ENCODE measurements at regions not wholly inside any gene's neighbourhood (a gene's known extent, or its start where the extent isn't known, plus 50 kb on each side); places are given as distances from the start of the nearest gene placed in this dataset.

- DNase-seq: no peak
Measured at GRCh38 chr5:2696156-2696807, 55.2 kb downstream of the IRX2 start.

DNA sequence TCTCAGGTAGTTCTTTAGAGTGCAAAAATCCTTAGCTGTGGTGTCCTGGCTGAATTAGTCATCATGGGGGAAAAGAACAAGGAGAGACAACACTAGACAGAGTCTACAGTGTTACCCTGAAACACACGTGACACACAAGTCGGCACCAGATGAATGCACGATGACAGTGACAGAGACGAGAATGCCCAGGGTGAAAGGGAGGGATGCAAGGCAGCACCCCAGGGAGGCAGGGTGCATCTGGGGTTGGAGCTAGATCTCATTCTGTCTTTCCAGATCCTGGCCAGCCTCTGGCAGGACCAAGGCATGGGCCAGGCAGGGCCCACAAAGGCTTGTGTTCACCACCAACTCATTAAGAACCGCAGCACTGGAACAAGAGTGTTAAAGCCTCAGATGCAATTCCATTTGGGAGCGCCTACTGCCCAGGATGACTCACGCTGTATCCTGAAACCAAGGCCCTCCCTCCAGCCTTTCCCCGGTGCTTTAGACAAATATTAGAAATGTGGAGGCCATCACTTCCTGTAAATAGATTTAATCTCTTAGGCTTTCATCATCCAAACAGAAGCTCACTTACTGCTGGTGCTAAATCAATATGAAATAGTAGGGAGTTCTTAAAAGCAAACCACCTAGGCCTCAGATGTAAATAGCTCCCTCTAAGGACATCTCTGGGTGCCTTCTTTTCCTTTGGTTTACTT is 56.1 kb downstream of the IRX2 start:
- no peak for DNase-seq

DNA sequence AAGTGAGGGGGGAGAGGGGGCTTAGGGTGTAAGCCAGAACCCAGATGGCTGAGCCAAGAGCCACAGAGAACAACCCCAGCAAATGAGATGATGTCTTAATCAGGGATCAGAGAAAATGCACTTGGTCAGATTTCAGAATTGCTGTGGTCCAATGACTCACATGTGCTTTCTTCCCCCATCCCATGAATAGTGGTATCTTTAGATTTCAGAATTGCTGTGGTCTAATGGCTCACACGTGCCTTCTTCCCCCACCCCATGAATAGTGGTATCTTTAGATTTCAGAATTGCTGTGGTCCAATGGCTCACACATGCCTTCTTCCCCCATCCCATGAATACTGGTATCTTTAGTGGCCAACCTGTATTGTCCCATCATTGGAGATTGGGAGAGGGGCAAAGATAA is 59.9 kb downstream of the IRX2 start:
- DNase-seq: no peak

GRCh38 chr5:2690293-2690692 is 61.2 kb downstream of the IRX2 start:
- DNase-seq: no peak

DNA sequence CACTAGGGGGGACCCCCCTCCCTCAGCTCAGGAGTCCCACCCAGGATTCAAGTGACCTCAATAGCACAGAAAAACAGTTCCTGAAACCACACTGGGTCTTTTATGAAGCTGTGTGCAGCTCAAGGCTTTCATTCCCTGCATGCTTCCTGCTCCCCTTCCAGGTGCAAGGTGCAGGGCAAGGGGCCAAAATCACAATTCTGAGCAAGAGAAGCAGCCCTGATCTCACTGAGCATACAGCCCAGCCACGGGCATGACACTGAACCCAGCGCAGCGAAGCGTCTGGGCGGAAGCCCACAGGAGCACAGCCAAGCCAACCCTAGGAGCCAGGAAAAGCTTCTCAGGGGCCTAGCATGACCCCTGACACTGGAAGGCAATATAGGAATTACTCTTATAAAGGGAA is 62.9 kb downstream of the IRX2 start:
- DNase-seq: no peak

- no peak for DNase-seq
Measured at GRCh38 chr5:2687746-2688145, 63.7 kb downstream of the IRX2 start.

GRCh38 chr5:2686321-2687124 is 65.0 kb downstream of the IRX2 start:
- no peak for DNase-seq

- no peak for DNase-seq
Measured at GRCh38 chr5:2685651-2686272, 65.7 kb downstream of the IRX2 start.

- no peak for DNase-seq
Measured at GRCh38 chr5:2684606-2685005, 66.9 kb downstream of the IRX2 start.

DNA sequence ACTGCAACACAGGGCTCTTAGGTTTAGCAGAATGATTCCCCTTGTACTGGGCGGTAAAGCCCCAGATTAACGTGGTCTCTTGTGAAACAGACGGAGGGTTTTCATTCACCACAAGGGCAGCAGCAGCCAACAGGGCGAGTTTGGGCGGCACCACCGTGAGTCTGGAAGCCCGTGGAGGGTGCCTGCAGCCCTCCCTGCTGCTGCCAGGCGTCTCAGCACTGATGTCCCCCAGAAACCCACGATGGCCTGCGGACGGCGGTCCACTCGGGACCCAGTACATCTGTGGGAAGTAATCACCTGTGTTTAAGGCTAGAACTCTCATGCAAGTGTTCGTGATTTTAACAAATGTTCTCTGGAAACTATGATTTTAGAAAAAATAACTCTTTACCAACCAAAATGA is 67.8 kb downstream of the IRX2 start:
- no peak for DNase-seq

DNA sequence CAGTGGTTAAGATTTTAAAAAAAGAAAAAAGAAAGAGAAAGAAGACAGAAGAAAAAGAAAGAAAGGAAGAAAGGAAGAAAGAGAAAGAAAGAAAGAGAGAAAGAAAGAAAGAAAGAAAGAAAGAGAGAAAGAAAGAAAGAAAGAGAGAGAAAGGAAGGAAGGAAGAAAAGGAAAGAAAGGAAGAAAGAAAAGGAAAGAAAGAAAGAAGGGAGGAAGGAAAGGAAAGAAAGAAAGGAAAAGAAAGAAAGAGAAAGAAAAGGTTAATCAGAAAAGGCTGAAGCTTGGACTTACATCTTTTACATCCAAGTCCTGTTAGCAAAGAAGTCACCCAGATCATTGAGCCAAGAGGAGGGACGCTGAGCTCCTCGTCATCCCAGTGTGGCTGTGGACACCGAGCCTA is 70.0 kb downstream of the IRX2 start:
- DNase-seq: no peak

GRCh38 chr5:2680979-2681378 is 70.5 kb downstream of the IRX2 start:
- no peak for DNase-seq

DNA sequence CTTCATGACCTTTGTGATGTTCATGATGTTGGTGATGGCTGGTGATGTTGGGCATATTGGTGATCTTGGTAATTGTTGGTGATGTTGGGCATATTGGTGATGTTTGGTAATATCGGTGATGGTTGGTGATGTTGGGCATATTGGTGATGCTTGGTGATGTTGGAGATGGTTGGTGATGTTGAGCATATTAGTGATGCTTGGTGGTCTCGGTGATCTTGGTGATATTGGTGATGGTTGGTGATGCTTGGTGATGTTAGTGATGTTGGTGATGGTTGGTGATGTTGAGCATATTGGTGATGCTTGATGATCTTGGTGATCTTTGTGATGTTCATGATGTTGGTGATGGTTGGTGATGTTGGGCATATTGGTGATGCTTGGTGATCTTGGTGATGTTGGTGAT is 73.8 kb downstream of the IRX2 start:
- DNase-seq: no peak

DNA sequence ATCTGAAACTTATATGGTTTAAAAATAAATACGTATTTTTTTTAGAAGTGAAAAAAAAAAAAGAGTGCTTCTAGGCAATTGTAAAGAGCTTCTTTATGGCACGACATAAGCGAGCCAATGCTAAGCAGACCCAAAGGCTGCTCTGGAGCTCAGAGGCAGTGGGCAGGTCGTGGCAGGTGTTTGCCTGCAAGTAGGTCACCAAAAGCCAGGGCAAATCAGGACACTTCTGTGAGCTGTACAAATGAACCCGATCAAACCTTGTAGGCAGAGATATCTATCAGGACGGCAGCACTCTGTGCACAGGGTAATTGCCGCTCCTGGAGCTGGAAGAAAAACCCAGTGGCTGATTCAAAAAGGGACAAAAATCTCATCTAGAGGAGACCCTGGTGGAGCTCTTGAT is 75.9 kb downstream of the IRX2 start:
- no peak for DNase-seq

DNA sequence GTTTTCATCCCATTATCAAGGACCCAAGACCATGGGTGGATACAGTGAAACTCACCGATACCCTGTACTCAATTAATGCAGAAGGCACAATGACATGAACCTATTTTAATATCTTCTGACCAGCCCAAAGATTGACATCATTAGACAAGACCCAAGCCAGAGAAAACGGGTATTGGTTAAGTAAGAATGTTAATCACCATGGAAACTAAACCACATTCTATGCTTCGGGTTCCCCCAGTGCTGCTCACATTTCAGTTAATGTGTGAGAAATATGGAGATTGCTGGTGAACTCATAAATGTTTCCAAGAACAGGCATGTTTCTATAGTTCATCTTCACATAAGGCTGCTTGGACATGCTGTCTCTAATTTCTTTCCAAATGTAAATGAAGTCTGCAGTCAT is 77.0 kb downstream of the IRX2 start:
- no peak for DNase-seq

GRCh38 chr5:2670940-2671339 is 80.5 kb downstream of the IRX2 start:
- DNase-seq: no peak

GRCh38 chr5:2669913-2670312 is 81.6 kb downstream of the IRX2 start:
- no peak for DNase-seq

DNA sequence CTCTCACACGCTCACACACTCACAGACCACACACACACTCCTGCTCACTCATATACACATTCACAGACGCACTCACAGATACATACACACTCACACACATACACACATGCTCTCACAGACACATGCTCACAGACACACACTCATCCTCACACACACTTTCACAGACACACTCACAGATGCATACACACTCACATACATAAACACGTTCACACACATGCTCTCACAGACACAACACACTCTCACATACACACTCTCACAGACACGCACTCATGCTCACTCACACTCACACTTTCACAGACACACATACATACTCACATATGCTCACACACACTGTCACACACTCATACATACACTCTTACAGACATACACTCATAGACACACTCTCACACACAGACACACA is 82.2 kb downstream of the IRX2 start:
- DNase-seq: no peak

DNA sequence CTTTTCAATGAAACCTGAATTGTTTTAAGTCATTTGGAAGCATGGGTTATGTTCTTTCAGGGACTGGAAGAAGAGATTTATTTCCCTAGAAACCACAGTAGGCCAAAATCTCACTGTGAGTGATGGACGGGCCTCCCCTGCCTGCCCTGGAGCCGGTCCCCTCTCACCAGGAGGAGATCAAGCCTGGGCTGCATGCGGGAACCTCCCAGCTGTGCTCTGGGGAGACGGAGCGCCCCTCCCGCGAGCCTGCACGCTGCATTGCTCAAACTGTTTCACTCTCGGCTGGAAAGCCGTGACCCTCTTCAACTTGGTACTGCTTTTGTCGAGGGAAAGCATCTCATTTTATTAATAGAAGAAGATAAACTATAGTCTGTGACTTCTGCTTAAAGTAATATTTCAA is 85.4 kb downstream of the IRX2 start:
- DNase-seq: no peak

- DNase-seq: no peak
Measured at GRCh38 chr5:2663489-2663888, 88.0 kb downstream of the IRX2 start.

DNA sequence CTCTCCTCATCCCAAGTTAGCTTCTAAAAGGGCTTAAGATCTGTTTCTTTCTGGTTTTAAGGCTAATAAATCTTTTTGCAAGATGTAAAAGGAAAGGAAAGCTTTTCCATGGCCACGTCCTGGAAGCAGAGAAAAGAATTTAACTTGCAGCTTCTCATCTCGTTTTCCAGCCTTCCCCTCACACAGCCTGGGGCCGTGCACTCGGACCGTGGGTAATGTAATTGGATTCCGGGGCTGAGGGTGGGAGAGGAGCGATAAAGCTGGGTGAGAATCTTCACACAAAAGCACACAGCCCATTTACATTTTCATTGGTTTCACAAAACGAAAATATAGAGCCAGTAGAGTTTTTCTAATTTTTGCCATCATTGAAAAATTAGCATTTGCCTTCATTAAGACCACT is 91.2 kb downstream of the IRX2 start:
- DNase-seq: no peak

DNA sequence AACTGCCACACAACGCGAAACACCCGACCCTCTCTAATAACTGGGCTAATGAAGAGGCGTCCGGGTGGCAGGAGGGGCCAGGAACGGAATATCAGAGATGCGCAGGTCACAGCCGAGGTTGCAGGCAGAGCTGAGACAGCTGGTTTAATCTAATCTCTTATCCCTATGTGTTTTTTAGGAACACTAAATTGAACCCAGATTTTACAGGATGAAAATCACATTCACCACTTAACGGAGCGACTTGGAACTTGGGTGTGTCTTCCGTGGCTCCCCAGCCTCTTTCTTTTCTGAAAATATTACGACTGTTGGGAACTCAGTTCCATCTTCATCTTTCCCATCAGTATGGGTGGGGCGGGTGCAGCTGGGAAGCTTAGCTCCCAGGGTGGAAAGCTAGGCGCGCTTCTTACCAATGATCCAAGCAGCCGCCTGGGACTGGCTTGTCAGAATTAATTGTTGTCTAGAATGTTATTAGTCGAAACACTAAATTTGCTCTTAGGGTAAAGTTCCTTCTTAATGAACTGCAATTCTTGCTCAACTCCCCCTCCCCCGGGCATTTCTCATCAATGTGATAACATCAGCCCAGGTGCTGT is 92.5 kb downstream of the IRX2 start:
- DNase-seq: no peak

- no peak for DNase-seq
Measured at GRCh38 chr5:2658447-2658846, 93.0 kb downstream of the IRX2 start.

Measured in activated CD4-positive, alpha-beta T cell treated with anti-CD3 and anti-CD28 coated beads for 4 hours (primary cell).